ENCODE measurements at regions not wholly inside any gene's neighbourhood (a gene's known extent, or its start where the extent isn't known, plus 50 kb on each side); places are given as distances from the start of the nearest gene placed in this dataset.

DNA sequence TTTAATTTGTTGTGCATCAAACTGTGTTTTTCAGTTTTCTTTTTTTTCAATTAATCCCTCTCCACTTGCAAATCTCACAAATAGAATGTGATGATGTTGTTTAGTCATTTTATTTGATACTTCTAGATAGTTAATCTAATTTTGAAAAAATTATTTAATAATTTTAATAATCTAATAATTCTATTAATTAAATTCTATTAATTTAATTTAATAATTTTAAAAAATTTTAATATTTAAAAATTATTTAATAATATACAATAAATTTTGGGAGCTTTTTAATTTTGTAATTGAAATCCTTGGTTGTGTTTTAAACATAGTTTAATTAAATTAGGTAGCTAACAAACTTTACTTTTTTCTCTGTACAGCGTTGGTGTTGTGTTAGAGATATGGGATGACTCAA is 393.8 kb downstream of the OLFM4 start:
- no peak overlapping the region for H3K4me3 ChIP-seq (ENCODE audit: control insufficient read depth, low read depth, low read length)
- no peak for DNase-seq (ENCODE audit: low read depth)
- TF ChIP-seq, protein P1, sequence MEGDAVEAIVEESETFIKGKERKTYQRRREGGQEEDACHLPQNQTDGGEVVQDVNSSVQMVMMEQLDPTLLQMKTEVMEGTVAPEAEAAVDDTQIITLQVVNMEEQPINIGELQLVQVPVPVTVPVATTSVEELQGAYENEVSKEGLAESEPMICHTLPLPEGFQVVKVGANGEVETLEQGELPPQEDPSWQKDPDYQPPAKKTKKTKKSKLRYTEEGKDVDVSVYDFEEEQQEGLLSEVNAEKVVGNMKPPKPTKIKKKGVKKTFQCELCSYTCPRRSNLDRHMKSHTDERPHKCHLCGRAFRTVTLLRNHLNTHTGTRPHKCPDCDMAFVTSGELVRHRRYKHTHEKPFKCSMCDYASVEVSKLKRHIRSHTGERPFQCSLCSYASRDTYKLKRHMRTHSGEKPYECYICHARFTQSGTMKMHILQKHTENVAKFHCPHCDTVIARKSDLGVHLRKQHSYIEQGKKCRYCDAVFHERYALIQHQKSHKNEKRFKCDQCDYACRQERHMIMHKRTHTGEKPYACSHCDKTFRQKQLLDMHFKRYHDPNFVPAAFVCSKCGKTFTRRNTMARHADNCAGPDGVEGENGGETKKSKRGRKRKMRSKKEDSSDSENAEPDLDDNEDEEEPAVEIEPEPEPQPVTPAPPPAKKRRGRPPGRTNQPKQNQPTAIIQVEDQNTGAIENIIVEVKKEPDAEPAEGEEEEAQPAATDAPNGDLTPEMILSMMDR (IDR thresholded peaks at IDR 0.05; ENCODE audit: control insufficient read depth, insufficient read depth, low read depth, low read length, missing control alignments): no peak

- DNase-seq (ENCODE audit: low read depth): no peak
- TF ChIP-seq, protein P1 (IDR thresholded peaks at IDR 0.05; ENCODE audit: control insufficient read depth, insufficient read depth, low read depth, low read length, missing control alignments): no peak
- no peak overlapping the region for H3K4me3 ChIP-seq (ENCODE audit: control insufficient read depth, low read depth, low read length)
Measured at GRCh38 chr13:53436396-53436795, 407.8 kb downstream of the OLFM4 start.

DNA sequence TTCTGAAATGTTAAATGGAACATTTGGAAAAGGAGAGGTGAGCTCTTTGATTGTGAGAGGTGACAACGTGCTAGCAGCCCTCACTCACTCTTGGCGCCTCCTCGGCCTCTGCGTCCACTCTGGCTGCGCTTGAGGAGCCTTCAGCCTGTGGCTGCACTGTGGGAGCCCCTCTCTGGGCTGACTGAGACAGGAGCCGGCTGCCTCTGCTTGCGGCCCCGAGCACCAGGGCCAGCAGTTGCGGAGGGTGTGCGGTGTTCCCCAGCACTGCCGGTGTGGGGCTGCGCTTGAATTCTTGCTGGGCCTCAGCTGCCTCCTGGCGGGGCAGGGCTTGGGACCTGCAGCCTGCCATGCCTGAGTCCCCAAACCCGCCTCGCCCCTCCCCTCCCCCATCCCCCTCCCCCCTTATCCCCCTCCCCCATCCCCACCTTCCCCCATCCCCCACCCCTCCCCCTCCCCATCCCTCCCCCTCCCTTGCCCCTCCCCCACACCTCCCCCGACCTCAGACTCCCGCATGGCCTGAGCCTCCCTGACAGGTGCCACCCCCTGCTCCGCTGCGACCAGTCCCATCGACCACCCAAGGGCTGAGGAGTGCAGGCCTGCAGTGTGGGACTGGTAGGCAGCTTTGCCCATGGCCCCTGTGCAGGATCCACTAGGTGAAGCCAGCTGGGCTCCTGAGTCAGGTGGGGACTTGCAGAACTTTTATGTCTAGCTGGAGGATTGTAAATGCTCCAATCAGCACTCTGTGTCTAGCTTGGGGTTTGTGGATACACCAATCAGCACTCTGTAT is 411.0 kb downstream of the OLFM4 start:
- no peak for DNase-seq (ENCODE audit: low read depth)
- H3K4me3 ChIP-seq (ENCODE audit: control insufficient read depth, low read depth, low read length): no peak overlapping the region
- TF ChIP-seq, protein P1 (IDR thresholded peaks at IDR 0.05; ENCODE audit: control insufficient read depth, insufficient read depth, low read depth, low read length, missing control alignments): no peak

DNA sequence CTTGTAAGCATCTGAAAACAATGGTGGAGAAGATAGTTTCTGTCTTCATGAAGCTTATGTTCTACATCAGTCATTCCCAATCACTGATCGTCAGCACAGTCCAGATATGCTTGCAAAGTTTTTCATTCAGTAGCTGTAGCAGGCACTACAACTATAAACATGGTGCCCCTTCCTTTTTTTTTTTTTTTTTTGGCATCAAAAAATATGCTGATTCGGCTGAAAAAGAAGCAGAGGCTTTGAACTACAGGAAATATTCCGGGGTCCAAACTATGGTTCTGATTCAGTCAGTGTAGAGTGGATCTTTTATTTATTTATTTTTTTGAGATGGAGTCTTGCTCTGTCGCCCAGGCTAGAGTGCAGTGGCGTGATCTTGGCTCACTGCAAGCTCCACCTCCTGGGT is 414.4 kb downstream of the OLFM4 start:
- H3K4me3 ChIP-seq (ENCODE audit: control insufficient read depth, low read depth, low read length): no peak overlapping the region
- TF ChIP-seq, protein P1 (IDR thresholded peaks at IDR 0.05; ENCODE audit: control insufficient read depth, insufficient read depth, low read depth, low read length, missing control alignments): no peak
- no peak for DNase-seq (ENCODE audit: low read depth)

DNA sequence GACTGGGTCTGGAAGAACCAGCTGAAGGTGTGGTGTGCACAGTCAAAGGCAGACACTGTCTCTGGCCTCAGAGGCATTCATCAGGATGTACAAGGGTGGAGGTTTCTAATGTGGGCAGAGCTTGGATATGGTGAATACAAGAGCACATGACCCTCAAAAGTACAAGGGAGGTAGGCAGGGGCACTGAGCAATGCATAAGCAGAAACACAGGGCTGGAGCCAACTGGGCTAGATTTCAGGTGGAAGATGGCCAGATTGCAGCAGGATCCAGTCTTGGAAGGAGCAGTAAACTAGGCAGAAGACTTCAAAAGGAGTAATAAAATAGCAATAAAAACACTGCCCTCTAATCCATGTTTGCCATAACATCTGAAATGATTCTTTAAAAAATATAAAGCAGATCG is 417.1 kb downstream of the OLFM4 start:
- TF ChIP-seq, protein P1 (IDR thresholded peaks at IDR 0.05; ENCODE audit: control insufficient read depth, insufficient read depth, low read depth, low read length, missing control alignments): no peak
- H3K4me3 ChIP-seq (ENCODE audit: control insufficient read depth, low read depth, low read length): no peak overlapping the region
- no peak for DNase-seq (ENCODE audit: low read depth)

DNA sequence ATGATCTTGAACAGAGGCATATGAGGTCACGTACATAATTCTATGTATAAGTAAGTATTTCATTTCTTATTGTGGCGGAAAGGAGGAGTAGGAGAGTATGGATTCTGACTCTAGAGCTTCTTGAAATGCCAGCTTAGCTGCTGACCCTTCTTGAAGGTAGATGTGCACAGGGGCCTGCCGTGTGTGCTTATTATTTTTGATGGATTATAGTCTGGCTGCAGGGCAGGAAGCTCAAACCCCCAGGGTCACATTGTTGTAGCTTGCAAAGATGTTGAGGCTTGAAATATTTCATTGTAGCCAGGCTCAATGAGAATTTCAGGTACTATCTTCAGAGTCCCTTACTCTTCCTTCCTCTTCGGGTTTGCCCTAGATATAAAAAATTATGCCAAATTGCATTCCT is 418.8 kb downstream of the OLFM4 start:
- DNase-seq (ENCODE audit: low read depth): no peak
- TF ChIP-seq, protein P1 (IDR thresholded peaks at IDR 0.05; ENCODE audit: control insufficient read depth, insufficient read depth, low read depth, low read length, missing control alignments): no peak
- no peak overlapping the region for H3K4me3 ChIP-seq (ENCODE audit: control insufficient read depth, low read depth, low read length)

Data from AG09309 (cell line).